Endothelial cell (in vitro differentiated cells): ENCODE measurements at regions not wholly inside any gene's neighbourhood (a gene's known extent, or its start where the extent isn't known, plus 50 kb on each side); places are given as distances from the start of the nearest gene placed in this dataset.

Experiments used
- DNase-seq: peaks from one replicate; pipeline ENCODE4 v3.0.0; 2021; ENCODE audit warnings: low spot score
- H3K27ac Mint-ChIP-seq: one replicate; pipeline ENCODE4 v1.8.0; 2021; ENCODE audit warnings: mixed read lengths, inconsistent platforms; ENCODE audit not compliant: unreplicated experiment
- H3K27me3 Mint-ChIP-seq: one replicate; pipeline ENCODE4 v1.8.0; 2021; ENCODE audit warnings: mild to moderate bottlenecking, moderate library complexity, mixed read lengths, inconsistent platforms; ENCODE audit not compliant: unreplicated experiment
- H3K36me3 Mint-ChIP-seq: one replicate; pipeline ENCODE4 v1.8.0; 2021; ENCODE audit warnings: mild to moderate bottlenecking, low read depth, mixed read lengths, inconsistent platforms; ENCODE audit not compliant: unreplicated experiment
- H3K4me1 Mint-ChIP-seq: one replicate; pipeline ENCODE4 v1.8.0; 2021; ENCODE audit warnings: mild to moderate bottlenecking, mixed read lengths, inconsistent platforms; ENCODE audit not compliant: unreplicated experiment
- H3K4me3 Mint-ChIP-seq: one replicate; pipeline ENCODE4 v1.8.0; 2021; ENCODE audit warnings: mild to moderate bottlenecking, mixed read lengths, inconsistent platforms; ENCODE audit not compliant: unreplicated experiment
- H3K9me3 Mint-ChIP-seq: one replicate; pipeline ENCODE4 v1.8.0; 2021; ENCODE audit warnings: mixed read lengths, inconsistent platforms; ENCODE audit not compliant: unreplicated experiment
- TF ChIP-seq, protein P1 (sequence below): fragments of 200-600 bp; sonication (generic); IDR thresholded peaks from one replicate; pipeline ENCODE4 v1.5.0; 2021; ENCODE audit warnings: antibody characterized with exemption; ENCODE audit not compliant: unreplicated experiment

DNA sequence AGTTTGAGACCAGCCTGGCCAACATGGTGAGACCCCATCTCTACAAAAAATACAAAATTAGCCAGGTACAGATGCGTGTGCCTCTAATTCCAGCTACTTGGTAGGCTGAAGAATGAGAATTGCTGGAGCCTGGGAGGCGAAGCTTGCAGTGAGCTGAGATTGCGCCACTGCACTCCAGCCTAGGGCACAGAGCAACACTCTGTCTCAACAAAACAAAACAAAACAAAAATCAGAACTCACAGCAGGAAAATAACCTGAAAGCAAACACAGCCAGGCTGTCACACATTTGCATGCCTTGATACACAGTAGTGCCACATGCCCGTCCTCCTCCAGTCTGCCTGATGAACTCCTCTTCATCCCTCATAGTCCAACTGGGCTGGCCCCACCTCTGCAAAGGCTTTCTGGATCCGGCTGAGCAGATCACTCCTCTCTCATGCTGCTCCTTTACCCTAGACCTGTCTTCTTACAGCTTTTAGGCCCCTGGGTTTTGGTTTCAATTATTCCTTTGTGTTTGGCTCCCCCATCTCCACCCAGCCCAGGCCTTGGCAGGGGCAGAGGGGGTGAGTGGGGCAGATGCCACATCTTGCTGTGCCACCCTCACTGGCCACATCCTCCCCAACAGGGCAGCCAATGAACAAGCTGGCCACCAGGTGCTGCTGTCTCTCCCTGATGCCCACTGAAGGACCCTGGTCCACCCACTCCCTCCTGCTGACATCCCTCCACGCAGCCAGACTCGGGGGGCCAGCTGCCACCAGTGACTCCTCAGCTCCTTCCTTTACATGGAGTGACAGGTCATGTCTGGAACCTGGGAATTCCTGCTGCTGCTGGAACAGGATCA is 62.0 kb upstream of the GGTA1 start:
- Mint-ChIP-seq H3K9me3 (no peaks in the 10 kb centered on the region), H3K36me3 (no peaks in the 10 kb centered on the region), H3K27ac (no peak overlapping the region), H3K4me3 (no peak overlapping the region), H3K4me1 (peaks cover 26% of the 10 kb centered on the region), H3K27me3 (peaks cover 10% of the 10 kb centered on the region)
- TF ChIP-seq, protein P1, sequence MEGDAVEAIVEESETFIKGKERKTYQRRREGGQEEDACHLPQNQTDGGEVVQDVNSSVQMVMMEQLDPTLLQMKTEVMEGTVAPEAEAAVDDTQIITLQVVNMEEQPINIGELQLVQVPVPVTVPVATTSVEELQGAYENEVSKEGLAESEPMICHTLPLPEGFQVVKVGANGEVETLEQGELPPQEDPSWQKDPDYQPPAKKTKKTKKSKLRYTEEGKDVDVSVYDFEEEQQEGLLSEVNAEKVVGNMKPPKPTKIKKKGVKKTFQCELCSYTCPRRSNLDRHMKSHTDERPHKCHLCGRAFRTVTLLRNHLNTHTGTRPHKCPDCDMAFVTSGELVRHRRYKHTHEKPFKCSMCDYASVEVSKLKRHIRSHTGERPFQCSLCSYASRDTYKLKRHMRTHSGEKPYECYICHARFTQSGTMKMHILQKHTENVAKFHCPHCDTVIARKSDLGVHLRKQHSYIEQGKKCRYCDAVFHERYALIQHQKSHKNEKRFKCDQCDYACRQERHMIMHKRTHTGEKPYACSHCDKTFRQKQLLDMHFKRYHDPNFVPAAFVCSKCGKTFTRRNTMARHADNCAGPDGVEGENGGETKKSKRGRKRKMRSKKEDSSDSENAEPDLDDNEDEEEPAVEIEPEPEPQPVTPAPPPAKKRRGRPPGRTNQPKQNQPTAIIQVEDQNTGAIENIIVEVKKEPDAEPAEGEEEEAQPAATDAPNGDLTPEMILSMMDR, result no peak
- no peak for DNase-seq

DNA sequence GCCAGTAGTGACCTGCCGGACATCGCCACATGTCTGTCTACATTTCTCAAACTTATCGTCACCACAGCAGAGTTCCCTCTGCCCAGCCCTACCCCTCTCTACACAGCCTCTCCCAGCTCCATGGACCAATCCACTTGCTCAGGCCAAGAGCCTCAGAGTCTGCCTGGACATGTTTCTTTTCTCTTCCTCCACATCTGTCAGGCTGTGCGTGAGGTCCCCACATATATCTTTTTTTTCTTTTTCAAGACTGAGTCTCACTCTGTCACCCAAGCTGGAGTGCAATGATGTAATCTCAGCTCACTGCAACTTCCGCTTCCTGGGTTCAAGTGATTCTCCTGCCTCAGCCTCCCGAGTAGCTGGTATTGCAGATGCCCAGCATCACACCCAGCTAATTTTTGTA is 62.7 kb upstream of the GGTA1 start:
- DNase-seq, result no peak
- H3K36me3 Mint-ChIP-seq, result no peaks in the 10 kb centered on the region
- peaks cover 10% of the 10 kb centered on the region for H3K27me3 Mint-ChIP-seq
- peaks cover 28% of the 10 kb centered on the region for H3K4me1 Mint-ChIP-seq
- no peak overlapping the region for H3K27ac Mint-ChIP-seq
- TF ChIP-seq, protein P1, result no peak
- H3K9me3 Mint-ChIP-seq, result no peaks in the 10 kb centered on the region
- H3K4me3 Mint-ChIP-seq, result no peak overlapping the region

DNA sequence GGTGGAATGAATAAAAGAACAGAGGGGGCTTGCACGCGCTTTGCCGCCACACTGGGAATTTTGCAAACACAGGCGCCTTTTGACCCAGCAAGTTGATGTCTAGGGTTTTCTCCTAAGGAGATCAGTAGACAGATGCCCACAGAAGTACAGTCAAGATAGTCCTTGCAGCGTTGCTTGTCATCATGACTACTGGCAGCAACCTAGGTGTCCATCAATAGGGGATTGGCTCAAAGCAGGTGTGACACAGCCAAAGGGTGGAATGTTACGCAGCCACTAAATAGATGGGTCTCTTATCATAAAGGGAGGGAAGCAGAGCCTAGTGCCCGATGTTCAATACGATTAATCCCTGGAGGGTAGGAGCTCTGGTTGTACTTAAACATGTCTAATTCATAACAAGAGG is 63.8 kb upstream of the GGTA1 start:
- Mint-ChIP-seq H3K4me1 (peaks cover 26% of the 10 kb centered on the region), H3K4me3 (no peak overlapping the region), H3K27ac (no peak overlapping the region), H3K27me3 (peaks cover 10% of the 10 kb centered on the region), H3K9me3 (no peaks in the 10 kb centered on the region), H3K36me3 (no peaks in the 10 kb centered on the region)
- DNase-seq, result no peak
- TF ChIP-seq, protein P1, result no peak

DNA sequence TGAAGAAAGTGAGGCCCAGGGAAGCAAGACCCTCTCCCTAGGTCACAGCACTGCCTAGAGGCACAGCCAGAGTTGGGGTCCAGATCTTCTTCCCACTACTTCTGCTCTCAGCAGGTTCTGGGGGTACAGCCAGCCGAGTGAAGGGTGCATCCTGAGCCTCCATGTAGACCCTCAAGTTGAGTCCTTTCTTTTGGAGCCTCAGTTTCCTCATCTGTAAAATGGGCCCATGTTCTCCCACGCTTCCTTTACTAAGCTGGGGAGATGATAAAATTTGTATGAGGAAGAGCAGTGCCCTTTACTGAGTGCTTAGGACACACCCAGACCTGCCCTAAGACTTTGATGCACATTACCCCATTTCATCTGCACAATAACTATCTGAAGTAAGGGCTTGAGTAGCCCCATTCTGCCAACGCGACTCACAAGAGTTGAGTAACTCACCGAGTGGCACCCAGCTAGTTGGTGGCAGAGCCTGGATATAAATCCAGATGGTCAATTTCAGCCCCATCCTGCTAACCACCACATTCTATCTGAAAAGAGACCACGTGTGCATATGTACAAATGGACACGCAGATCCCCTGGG is 64.3 kb upstream of the GGTA1 start:
- H3K36me3 Mint-ChIP-seq, result no peaks in the 10 kb centered on the region
- H3K27ac Mint-ChIP-seq, result no peak overlapping the region
- no peak overlapping the region for H3K4me3 Mint-ChIP-seq
- H3K9me3 Mint-ChIP-seq, result no peaks in the 10 kb centered on the region
- H3K4me1 Mint-ChIP-seq, result peaks cover 29% of the 10 kb centered on the region
- H3K27me3 Mint-ChIP-seq, result peaks cover 10% of the 10 kb centered on the region
- DNase-seq, result no peak
- TF ChIP-seq, protein P1, result no peak

DNA sequence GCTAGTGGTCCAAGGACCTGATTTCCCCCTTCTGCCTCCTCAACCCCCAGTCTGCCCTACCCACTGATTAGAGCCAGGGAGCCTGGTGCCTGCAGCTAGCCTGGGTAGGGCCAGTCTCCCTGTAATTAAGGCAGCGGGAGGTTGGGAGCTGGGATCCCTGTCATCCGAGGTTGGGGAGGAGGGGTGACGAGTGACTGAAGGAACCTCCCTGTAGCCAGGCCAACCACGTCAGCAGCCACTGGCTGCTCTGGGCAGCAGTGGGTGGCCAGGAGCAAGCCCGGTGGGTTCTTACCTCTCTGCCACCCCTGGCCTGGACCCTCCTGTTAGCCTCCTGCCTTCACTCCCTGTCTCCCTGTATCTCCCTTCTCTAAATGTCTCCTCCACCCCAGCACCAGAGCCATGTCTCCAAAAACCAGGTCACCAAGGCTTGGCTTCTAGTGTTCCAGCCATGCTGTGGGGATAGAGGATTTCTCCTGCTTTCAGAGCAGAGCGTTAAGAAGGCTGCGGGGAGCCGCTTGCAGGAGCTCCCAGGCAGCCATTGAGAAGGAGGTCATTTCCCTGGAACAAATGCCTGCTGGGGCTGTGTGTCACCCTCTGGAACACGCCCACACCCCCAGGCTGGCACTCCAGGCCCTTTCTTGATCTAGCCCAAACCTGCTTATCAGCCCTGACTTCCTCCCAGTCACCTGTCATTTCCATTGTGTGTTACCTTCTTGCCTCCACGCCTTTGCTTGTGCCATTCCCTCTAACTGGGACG is 65.0 kb upstream of the GGTA1 start:
- Mint-ChIP-seq H3K27me3 (peaks cover 9% of the 10 kb centered on the region), H3K9me3 (no peaks in the 10 kb centered on the region), H3K4me1 (peaks cover 31% of the 10 kb centered on the region), H3K36me3 (no peaks in the 10 kb centered on the region), H3K4me3 (no peak overlapping the region), H3K27ac (no peak overlapping the region)
- no peak for DNase-seq
- TF ChIP-seq, protein P1, result no peak
